HTR-8/SVneo (cell line): ENCODE measurements at regions not wholly inside any gene's neighbourhood (a gene's known extent, or its start where the extent isn't known, plus 50 kb on each side); places are given as distances from the start of the nearest gene placed in this dataset.

Experiments
- DNase-seq: peaks from one replicate; pipeline ENCODE4 v3.0.0; 2011; ENCODE audit warnings: low spot score, mixed read lengths; ENCODE audit not compliant: insufficient read length
- FAIRE-seq: peaks from 2 replicates; lab custom pipeline; 2011; peaks lifted over from hg19 to GRCh38; lab: Jason Lieb, UNC

GRCh38 chr17:68707031-68707430 is 105.9 kb upstream of the FAM20A start:
- peak; percentile 20 for DNase-seq
- no peak for FAIRE-seq

GRCh38 chr17:68706356-68706920 is 105.3 kb upstream of the FAM20A start:
- FAIRE-seq = no peak

GRCh38 chr17:68705714-68706076 is 104.5 kb upstream of the FAM20A start:
- FAIRE-seq (no peak), DNase-seq (no peak)

More at GRCh38 chr17:68706356-68706920, 105.3 kb upstream of the FAM20A start:
- no peak for DNase-seq

GRCh38 chr17:68704871-68705713 is 103.9 kb upstream of the FAM20A start:
- DNase-seq (no peak), FAIRE-seq (no peak)

GRCh38 chr17:68701046-68701445 is 99.9 kb upstream of the FAM20A start:
- no peak for DNase-seq
- no peak for FAIRE-seq

- DNase-seq = no peak
- no peak for FAIRE-seq
Observed at GRCh38 chr17:68700421-68700820, 99.3 kb upstream of the FAM20A start.

DNA sequence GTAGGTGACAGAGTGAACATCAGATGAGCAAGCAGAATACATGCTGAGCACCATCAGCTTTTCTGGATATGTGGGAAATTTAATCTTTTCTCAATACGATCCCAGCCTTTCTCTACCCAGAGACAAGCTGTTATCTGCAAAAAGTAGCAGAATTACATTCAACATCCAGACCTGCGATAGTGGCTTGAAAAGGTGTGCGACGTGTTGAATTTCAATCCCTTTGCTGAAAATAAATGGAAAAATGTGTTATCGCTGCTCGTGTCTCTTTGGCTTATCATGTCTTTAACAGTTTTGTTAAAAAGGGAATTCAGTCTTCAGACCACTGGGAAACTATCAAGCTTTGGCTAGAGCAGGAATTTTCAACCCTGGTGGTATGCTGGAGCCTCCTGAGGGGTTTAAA is 98.8 kb upstream of the FAM20A start:
- no peak for DNase-seq
- FAIRE-seq = no peak

DNA sequence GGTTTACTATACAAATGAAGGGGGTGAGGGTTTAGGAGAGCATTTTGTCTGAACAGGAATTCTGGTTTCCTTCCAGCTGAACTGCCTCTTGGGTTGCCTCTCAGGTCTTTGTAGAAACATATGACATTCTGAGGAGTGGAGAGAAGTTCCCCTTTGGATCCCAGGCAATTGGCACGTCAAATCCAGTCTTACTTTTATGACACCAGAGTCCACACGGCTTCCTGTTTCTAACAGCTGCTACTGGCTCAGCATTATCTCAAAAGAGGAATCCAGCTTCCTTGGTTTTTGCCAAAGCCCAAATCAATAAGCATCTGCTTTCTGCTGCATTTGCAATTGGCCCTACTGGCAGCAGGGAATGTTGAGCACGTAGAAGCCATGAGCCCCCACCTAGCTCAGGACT is 97.6 kb upstream of the FAM20A start:
- DNase-seq (no peak), FAIRE-seq (no peak)

DNA sequence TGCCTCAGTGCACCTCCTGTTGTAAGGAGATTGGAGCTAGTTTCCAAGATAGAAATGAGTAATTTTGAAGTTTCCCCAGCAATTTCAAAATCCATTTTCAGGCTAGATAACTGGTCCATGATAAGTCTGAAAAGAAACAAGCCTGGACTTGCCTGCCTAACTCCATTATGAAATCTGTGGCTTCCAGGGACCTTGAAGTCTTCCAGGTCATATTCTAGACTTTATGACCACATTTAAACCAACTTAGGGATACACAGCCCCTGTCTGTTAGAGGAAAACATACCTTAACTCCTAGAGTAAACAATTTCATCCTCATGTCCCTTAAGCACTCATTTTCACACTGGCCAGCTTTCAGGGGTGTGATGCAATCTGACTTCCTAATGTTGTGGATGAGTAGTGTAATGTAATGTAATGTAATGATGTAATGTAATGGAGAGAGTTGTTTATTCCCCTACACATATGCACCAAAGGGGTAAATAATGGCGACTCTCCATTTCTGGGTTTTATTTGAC is 96.7 kb upstream of the FAM20A start:
- FAIRE-seq = no peak
- DNase-seq = peak; percentile 28

DNA sequence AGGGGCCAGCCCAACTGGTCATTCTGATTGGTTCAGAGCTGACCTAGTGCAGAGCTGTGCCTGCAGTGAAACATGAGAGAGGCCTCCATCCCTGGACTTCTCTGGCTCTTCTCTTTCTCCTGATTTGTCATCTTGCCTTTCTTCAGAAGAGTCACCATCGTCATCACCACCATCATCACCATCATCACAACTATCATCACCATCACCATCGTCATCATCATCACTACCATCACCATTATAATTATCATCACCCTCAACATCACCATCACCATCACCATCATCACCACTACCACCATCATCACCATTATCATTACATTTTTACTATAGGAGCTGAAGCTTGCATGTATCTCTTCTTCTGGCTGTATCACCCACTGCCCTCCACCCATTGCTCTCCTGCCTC is 94.5 kb upstream of the FAM20A start:
- no peak for DNase-seq

GRCh38 chr17:68694791-68695485 is 93.8 kb upstream of the FAM20A start:
- no peak for FAIRE-seq
- DNase-seq = no peak

More for the DNA sequence above, 94.5 kb upstream of the FAM20A start:
- FAIRE-seq = peak; percentile 95

GRCh38 chr17:68693896-68694295 is 92.7 kb upstream of the FAM20A start:
- FAIRE-seq (no peak), DNase-seq (no peak)

DNA sequence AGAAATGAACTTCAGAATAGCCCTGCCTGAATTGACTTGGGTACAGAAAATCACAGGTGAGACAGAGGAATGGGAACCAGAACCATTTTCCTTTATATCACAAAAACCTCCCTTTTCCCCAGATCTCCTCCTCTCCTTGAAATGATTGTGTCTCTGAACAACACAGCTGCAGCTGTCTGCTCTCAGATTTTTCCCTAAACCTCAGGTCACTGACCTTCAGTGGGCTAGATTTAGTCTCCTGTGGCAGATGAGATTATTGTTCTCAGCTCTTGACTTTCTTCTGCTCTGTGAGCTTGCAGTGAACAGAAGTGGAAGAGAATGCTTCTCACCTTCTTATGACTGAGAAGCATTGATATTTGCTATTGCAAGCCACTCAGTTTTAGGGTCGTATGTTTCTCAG is 92.3 kb upstream of the FAM20A start:
- DNase-seq = no peak
- peak; percentile 28 for FAIRE-seq

DNA sequence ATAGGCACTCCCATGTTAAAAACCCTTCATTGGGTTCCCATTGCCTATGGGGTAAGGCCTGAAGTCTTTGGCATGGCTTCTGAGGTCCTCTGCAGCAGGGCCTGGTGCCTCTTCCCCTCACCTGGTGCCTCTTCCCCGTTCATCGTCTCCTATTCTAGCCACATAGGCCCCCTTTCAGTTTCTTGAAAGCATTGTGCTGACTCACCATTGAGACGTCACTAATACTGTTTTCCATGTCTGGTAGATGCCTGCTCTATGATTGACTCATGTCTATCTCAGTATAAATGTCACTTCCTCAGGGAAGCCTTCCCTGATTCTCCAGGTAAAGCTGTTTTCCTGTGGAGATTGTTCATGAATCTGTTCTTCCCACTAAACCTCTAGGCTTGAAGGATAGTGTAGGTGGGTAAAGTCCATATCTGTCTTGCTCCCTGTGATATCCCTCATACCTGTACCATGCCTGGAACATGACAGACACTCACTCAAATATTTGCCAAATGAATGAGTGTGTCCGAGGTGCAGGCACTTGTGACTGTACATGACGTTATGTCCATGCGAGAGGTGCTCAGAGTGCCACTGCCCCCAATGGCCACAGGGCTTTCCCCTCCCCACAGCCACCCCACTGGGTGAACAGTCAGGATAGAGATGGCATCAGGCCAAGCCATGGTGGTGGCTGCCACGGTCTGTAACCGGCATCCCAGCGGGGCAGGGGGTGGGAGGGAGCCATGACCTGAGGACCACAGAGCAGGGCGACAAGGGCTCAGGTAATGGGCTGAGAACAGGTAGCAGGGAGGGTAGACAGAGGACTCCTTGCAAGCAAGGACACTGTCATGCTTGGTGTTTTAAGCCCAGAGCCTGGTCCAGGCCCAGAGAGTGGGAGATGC is 85.2 kb upstream of the FAM20A start:
- FAIRE-seq (peak; percentile 83), DNase-seq (no peak)

DNA sequence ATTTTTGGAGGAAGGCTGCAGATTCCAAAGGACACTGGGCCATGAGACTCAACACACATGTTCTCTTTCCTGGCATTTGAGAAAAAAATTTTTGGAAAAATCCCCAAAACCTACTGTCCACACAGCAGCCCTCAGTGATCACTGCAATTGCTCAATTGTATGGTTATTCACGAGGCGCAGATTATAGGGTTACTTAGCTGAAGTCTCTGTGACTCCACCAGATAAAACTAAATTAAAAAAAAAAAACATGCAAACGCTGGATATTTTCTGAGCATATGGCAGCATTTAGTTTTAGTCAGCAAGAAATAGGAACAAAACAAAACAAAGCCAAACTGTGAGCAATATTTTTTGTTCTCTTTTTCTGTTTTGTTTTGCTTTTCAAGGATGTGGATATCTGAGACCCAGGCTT is 83.8 kb upstream of the FAM20A start:
- no peak for FAIRE-seq
- DNase-seq = no peak

DNA sequence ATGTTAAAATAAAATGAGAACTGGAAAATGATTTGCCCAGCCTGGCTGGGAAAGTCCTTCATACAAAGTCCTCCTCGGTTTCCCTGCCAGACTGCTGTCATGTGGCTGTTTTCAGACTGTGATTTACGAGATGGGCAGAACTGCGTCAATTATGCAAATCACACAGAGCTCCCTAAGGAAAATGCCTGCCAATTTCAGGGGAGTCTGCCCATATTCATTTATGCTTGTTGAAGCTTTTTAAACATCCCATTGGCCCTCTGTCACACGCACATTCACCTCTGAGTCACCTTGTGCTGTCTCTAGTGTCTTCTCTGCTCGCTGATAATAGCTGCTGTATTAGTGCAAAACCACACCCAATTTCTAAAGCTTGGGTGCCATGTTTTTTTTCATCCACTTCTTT is 81.7 kb upstream of the FAM20A start:
- no peak for FAIRE-seq
- DNase-seq = no peak

DNA sequence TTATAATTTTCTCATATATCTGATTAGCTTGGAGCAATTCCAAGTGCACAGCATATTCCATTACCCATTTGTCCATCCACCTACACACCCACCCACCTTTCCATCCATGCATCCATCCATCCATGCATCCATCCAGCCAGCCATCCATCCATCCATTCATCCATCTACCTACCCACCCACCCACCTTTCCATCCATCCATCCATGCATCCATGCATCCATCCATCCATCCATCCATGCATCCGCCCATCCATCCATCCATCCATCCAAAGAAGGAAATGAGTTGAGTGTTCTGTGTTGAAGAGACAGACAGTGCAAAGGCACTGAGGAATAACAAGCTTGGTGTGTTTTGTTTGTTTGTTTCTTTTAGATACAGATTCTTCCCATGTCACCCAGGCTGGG is 78.7 kb upstream of the FAM20A start:
- peak; percentile 66 for FAIRE-seq
- no peak for DNase-seq

- no peak for FAIRE-seq
- DNase-seq = no peak
Observed at GRCh38 chr17:68676856-68677255, 75.7 kb upstream of the FAM20A start.

- FAIRE-seq (no peak), DNase-seq (no peak)
Observed at GRCh38 chr17:68675723-68676122, 74.6 kb upstream of the FAM20A start.
